ENCODE measurements at regions not wholly inside any gene's neighbourhood (a gene's known extent, or its start where the extent isn't known, plus 50 kb on each side); places are given as distances from the start of the nearest gene placed in this dataset.

GRCh38 chr6:113420290-113420689, 436.9 kb upstream of the MARCKS start:
- FAIRE-seq (no peak), DNase-seq (ENCODE audit: insufficient read length, low spot score) (no peak)

GRCh38 chr6:113421997-113422396, 435.1 kb upstream of the MARCKS start:
- FAIRE-seq, result no peak
- DNase-seq (ENCODE audit: insufficient read length, low spot score), result no peak

- FAIRE-seq, result no peak
- DNase-seq (ENCODE audit: insufficient read length, low spot score), result no peak
These were observed 433.2 kb upstream of the MARCKS start for GRCh38 chr6:113423956-113424355.

GRCh38 chr6:113425977-113426660, 431.0 kb upstream of the MARCKS start:
- no peak for FAIRE-seq

GRCh38 chr6:113427617-113428016, 429.5 kb upstream of the MARCKS start:
- no peak for DNase-seq (ENCODE audit: insufficient read length, low spot score)
- FAIRE-seq, result no peak

More at GRCh38 chr6:113425977-113426660, 431.0 kb upstream of the MARCKS start:
- no peak for DNase-seq (ENCODE audit: insufficient read length, low spot score)

- FAIRE-seq, result no peak
- no peak for DNase-seq (ENCODE audit: insufficient read length, low spot score)
These were observed 428.4 kb upstream of the MARCKS start for GRCh38 chr6:113428702-113429101.

- FAIRE-seq (no peak), DNase-seq (ENCODE audit: insufficient read length, low spot score) (no peak)
These were observed 424.4 kb upstream of the MARCKS start for GRCh38 chr6:113432521-113433334.

GRCh38 chr6:113433335-113433991, 423.7 kb upstream of the MARCKS start:
- DNase-seq (ENCODE audit: insufficient read length, low spot score) (no peak), FAIRE-seq (no peak)

- FAIRE-seq (no peak), DNase-seq (ENCODE audit: insufficient read length, low spot score) (no peak)
These were observed 422.5 kb upstream of the MARCKS start for GRCh38 chr6:113434641-113435040.

- FAIRE-seq, result no peak
- DNase-seq (ENCODE audit: insufficient read length, low spot score), result no peak
These were observed 419.6 kb upstream of the MARCKS start for GRCh38 chr6:113437566-113437965.

- FAIRE-seq (no peak), DNase-seq (ENCODE audit: insufficient read length, low spot score) (no peak)
These were observed 417.3 kb upstream of the MARCKS start for GRCh38 chr6:113439866-113440265.

- FAIRE-seq, result no peak
- no peak for DNase-seq (ENCODE audit: insufficient read length, low spot score)
These were observed 415.1 kb upstream of the MARCKS start for GRCh38 chr6:113442040-113442439.

GRCh38 chr6:113445201-113445600, 411.9 kb upstream of the MARCKS start:
- FAIRE-seq, result no peak

GRCh38 chr6:113447088-113447831, 409.9 kb upstream of the MARCKS start:
- no peak for DNase-seq (ENCODE audit: insufficient read length, low spot score)
- FAIRE-seq, result no peak

More at GRCh38 chr6:113445201-113445600, 411.9 kb upstream of the MARCKS start:
- DNase-seq (ENCODE audit: insufficient read length, low spot score), result no peak

- FAIRE-seq, result no peak
- DNase-seq (ENCODE audit: insufficient read length, low spot score), result no peak
These were observed 408.1 kb upstream of the MARCKS start for GRCh38 chr6:113449051-113449450.

- DNase-seq (ENCODE audit: insufficient read length, low spot score), result no peak
- FAIRE-seq, result no peak
These were observed 407.1 kb upstream of the MARCKS start for GRCh38 chr6:113450061-113450465.

GRCh38 chr6:113451049-113451448, 406.1 kb upstream of the MARCKS start:
- DNase-seq (ENCODE audit: insufficient read length, low spot score) (no peak), FAIRE-seq (no peak)

GRCh38 chr6:113457198-113457597, 399.9 kb upstream of the MARCKS start:
- DNase-seq (ENCODE audit: insufficient read length, low spot score) (no peak), FAIRE-seq (no peak)

GRCh38 chr6:113457751-113458150, 399.4 kb upstream of the MARCKS start:
- no peak for FAIRE-seq
- no peak for DNase-seq (ENCODE audit: insufficient read length, low spot score)

GRCh38 chr6:113458368-113459010, 398.7 kb upstream of the MARCKS start:
- DNase-seq (ENCODE audit: insufficient read length, low spot score) (no peak), FAIRE-seq (no peak)

All from GM19239 (cell line).